NCI-H146 treated with DMSO at 0.1 percent for 48 hours (cell line): ENCODE measurements at regions not wholly inside any gene's neighbourhood (a gene's known extent, or its start where the extent isn't known, plus 50 kb on each side); places are given as distances from the start of the nearest gene placed in this dataset.
"Not testable (repeated sequence)": the region's sequence is repeated elsewhere in the genome, so short reads cannot be mapped to it uniquely, and the experiment has no call there.

Experiments used
- DNase-seq: peaks from one replicate; lab custom pipeline; 2025; ENCODE audit not compliant: unreplicated experiment; lab: John Stamatoyannopoulos, UW

- no peak for DNase-seq
These were observed 354.1 kb downstream of the TXNL1 start for GRCh38 chr18:56284319-56284718.

- DNase-seq = no peak
These were observed 355.1 kb downstream of the TXNL1 start for GRCh38 chr18:56283316-56283715.

GRCh38 chr18:56282234-56283104, 355.9 kb downstream of the TXNL1 start:
- no peak for DNase-seq

- not testable (repeated sequence) for DNase-seq
These were observed 358.6 kb downstream of the TXNL1 start for GRCh38 chr18:56279816-56280215.

- no peak for DNase-seq
These were observed 359.9 kb downstream of the TXNL1 start for GRCh38 chr18:56278421-56279003.

- no peak for DNase-seq
These were observed 361.9 kb downstream of the TXNL1 start for GRCh38 chr18:56276466-56276865.

GRCh38 chr18:56273541-56274219, 364.7 kb downstream of the TXNL1 start:
- no peak for DNase-seq

GRCh38 chr18:56270671-56271250, 367.6 kb downstream of the TXNL1 start:
- no peak for DNase-seq

- DNase-seq = no peak
These were observed 368.4 kb downstream of the TXNL1 start for GRCh38 chr18:56269958-56270357.

GRCh38 chr18:56268952-56269351, 369.4 kb downstream of the TXNL1 start:
- DNase-seq = no peak

- DNase-seq = no peak
These were observed 371.1 kb downstream of the TXNL1 start for GRCh38 chr18:56267334-56267733.

GRCh38 chr18:56258178-56258577, 380.2 kb downstream of the TXNL1 start:
- DNase-seq = no peak

GRCh38 chr18:56257205-56257604, 381.2 kb downstream of the TXNL1 start:
- DNase-seq = no peak

- DNase-seq = no peak
These were observed 381.7 kb downstream of the TXNL1 start for GRCh38 chr18:56256659-56257058.

- no peak for DNase-seq
These were observed 383.0 kb downstream of the TXNL1 start for GRCh38 chr18:56255381-56255780.

GRCh38 chr18:56252456-56252855, 385.9 kb downstream of the TXNL1 start:
- DNase-seq = no peak

GRCh38 chr18:56248610-56249235, 389.7 kb downstream of the TXNL1 start:
- DNase-seq = no peak

GRCh38 chr18:56246916-56247315, 391.5 kb downstream of the TXNL1 start:
- no peak for DNase-seq

GRCh38 chr18:56245866-56246580, 392.4 kb downstream of the TXNL1 start:
- DNase-seq = no peak

GRCh38 chr18:56240405-56240804, 398.0 kb downstream of the TXNL1 start:
- DNase-seq = no peak

- DNase-seq = no peak
These were observed 399.8 kb downstream of the TXNL1 start for GRCh38 chr18:56238576-56238975.
